GM20431 (cell line): ENCODE measurements at regions not wholly inside any gene's neighbourhood (a gene's known extent, or its start where the extent isn't known, plus 50 kb on each side); places are given as distances from the start of the nearest gene placed in this dataset.

Experiments
- in situ Hi-C: fragments of 300-500 bp; cut with MseI, MboI; formaldehyde crosslinking; loops from one replicate; pipeline ENCODE4 v1.15.0; 2020; ENCODE audit warnings: low sequenced_read_pairs; ENCODE audit not compliant: unreplicated experiment

- in situ Hi-C loops = no loop called here
Measured at GRCh38 chr11:29783506-29783905, 233.3 kb downstream of the KCNA4 start.

- in situ Hi-C loops = no loop called here
Measured at GRCh38 chr11:29782447-29782846, 234.4 kb downstream of the KCNA4 start.

GRCh38 chr11:29781268-29781667 is 235.6 kb downstream of the KCNA4 start:
- in situ Hi-C loops = no loop called here

GRCh38 chr11:29780756-29781155 is 236.1 kb downstream of the KCNA4 start:
- in situ Hi-C loops = no loop called here

DNA sequence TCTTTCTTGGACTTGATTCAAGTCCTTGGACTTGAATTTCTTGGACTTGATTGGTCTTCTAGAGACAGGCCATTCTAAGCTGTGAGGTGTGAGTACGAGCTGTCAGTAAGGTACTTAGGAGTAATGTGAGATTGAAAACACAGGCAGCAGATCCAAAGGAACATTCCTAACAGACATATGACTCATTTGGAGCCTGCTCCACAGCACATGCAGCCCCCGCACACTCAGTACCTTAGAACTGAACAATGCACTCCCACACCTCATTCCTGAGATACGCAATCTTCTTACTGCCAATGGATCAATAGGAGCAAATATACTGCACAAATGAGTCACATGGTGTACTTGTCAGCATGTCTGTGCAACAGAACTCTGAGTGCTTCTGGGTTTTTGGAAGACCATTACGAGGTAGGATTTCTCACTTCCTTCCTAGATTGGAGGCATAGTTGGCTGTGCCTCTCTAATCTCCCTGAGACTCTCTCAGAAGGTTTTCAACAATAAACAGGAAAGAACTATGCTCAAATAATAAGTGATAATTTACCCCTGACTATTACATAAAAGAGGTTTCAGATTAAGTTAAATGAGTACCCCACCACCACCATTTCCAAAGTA is 243.1 kb downstream of the KCNA4 start:
- in situ Hi-C loops = no loop called here

DNA sequence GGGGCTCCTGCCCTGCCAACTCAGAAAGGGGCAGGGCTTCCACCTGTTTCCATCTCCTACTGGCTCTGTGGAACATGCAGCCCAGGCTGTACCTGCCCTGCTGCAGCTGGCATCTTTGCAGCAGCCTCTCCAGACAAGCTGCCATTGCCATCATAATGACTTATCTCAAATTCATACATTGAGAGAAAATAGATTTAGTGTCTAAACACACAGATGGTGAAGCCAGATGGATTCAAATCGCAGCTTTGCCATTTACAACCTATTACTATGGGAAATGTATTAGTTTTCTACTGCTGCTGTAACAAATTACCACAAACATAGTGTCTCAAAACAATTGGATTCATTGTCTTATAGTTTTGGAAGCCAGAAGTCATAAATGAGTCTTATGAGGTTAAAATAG is 260.0 kb downstream of the KCNA4 start:
- in situ Hi-C loops = no loop called here

- in situ Hi-C loops = no loop called here
Measured at GRCh38 chr11:29755474-29755873, 261.4 kb downstream of the KCNA4 start.

- in situ Hi-C loops = no loop called here
Measured at GRCh38 chr11:29751618-29752017, 265.2 kb downstream of the KCNA4 start.

DNA sequence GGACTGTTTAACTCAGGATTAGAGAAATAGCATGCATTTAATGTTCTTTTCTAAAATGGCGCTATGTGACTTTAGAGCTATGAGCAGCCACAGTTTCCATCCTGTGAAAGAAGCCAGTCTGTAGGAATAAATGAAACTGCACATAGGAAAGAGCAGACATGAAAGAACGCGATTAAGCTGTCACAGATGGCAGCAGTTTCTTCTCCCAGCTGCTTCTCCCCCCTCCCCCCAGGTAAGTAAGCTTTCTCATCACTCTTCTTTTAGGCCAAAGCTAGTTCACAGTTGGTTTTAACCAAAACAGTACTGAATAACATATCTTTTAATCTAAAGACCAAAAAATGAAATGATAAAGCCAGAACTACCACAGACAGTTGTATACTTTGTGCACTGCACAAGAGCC is 266.4 kb downstream of the KCNA4 start:
- in situ Hi-C loops = no loop called here

- in situ Hi-C loops = no loop called here
Measured at GRCh38 chr11:29734287-29734686, 282.5 kb downstream of the KCNA4 start.

DNA sequence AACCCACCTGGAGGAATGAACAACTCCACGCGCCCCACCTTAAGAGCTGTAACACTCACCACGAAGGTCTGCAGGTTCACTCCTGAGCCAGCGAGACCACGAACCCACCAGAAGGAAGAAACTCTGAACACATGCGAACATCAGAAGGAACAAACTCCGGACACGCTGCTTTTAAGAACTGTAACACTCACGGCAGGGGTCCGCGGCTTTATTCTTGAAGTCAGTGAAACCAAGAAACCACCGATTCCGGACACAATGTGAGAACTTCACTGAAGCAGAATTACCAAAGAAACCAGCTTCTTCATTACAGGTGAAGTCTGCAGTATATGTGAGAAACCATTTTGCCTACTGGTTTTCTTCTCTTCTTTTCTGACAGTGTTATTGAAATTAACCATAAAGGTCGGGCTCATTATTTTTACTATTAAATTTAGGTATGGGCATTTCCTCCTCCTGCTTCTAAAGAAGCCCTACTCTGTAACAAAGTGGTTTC is 303.0 kb downstream of the KCNA4 start:
- in situ Hi-C loops = no loop called here

DNA sequence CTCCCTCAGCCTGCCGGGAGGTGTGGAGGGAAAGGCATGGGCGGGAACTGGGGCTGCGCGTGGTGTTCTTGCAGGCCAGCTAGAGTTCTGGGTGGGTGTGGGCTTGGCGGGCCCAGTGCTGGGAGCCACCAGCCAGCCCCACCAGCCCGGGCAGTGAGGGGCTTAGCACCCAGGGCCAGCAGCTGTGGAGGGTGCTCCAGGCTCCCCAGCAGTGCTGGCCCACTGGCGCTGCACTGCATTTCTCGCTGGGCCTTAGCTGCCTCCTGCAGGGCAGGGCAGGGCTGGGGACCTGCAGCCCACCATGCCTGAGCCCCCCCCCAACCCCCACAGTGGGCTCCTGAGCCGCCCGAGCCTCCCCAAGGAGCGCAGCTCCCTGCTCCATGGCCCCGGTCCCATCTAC is 304.2 kb downstream of the KCNA4 start:
- in situ Hi-C loops = no loop called here

DNA sequence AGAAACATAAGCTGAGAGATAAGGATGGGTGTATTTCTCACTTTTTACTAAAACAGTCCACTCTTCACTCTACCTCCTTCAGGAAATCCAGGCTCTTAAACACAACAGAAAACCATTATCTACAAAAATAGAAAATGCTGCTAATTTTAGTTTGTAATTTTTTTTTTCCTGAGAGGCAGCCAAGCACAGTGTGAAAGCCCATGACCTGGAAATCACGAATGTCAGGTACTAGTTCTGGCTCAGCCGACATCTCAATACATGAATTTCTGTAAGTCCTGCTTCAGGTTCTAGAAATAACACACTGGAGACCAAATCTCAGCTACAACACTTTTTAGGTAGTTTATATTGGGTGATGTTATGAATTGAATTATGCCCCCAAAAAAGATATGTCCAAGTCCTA is 308.9 kb downstream of the KCNA4 start:
- in situ Hi-C loops = no loop called here

DNA sequence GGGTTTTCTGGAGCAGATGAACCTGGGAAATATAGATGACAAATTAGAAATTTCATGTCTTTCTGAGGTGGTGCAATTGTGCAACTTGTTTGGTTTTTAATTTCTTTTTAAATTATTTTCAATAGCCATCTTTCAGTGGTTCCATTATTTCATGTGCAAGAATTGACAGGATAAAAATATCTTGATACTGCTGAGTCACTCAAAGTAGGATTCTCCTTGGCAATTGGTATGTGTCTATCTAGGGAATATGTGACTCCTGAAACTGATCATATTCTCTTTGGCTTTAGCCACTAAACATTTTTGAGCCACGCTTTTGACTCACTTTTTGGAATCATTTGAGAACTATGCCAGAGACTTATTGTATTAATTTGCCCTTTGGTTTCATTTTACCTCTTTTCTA is 331.5 kb downstream of the KCNA4 start:
- in situ Hi-C loops = no loop called here

- in situ Hi-C loops = no loop called here
Measured at GRCh38 chr11:29682856-29683255, 334.0 kb downstream of the KCNA4 start.

DNA sequence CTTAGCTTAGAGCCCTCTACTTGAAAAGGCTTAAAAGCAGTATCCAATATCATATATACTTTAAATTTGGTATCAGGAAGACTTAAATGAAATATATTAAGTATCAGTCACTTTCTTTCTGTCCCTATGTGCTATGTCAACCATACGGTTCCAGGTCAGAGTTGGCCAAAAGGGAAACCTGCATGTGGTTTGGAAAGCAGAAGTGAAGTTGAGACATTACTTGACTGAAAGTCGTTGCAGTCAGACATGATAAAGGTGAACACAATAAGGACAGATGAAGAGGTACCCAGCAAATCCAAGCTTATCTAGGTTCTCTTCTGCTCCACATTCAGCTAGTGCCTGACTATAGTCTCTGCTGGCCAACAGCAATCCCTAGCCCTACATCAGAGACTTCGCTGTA is 336.8 kb downstream of the KCNA4 start:
- in situ Hi-C loops = no loop called here

- in situ Hi-C loops = no loop called here
Measured at GRCh38 chr11:29676993-29677392, 339.8 kb downstream of the KCNA4 start.

DNA sequence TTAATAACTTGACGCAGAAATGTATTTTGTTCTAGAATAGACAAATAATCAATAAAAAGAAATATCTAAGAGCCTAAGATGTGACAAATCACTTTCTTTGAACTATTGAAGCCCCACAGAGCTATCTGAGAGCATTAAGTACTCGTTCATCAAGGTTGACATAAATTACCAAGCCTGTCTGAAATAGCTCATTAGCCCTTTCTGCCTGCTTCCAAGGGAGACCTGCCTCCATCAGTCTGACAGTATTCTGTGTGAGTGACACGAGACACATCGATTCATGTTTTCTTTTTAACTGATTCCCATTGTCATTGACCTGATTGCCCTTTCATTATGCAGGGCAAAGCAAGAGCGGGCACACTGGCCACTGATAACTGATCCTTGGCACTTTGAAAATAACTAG is 347.5 kb downstream of the KCNA4 start:
- in situ Hi-C loops = no loop called here

- in situ Hi-C loops = no loop called here
Measured at GRCh38 chr11:29657709-29658108, 359.1 kb downstream of the KCNA4 start.

- in situ Hi-C loops = no loop called here
Measured at GRCh38 chr11:29656597-29656996, 360.2 kb downstream of the KCNA4 start.

DNA sequence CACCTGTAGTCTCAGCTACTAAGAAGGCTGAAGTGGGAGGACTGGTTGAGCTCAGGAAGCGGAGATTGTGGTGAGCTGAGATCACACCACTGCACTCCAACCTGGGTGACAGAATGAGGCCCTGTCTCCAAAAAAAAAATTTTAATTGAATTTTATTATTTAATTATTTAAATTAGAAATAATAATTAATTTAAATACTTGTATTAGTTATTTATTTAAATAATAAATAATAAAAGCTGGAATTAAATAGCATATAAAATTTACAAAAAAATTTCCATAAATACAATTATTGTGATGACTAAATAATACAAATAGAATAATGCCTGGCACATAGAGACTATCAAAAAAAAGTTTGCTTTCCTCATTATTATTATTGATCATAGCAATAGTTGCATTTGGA is 371.5 kb downstream of the KCNA4 start:
- in situ Hi-C loops = no loop called here

- in situ Hi-C loops = no loop called here
Measured at GRCh38 chr11:29641201-29641600, 375.6 kb downstream of the KCNA4 start.

GRCh38 chr11:29634744-29635143 is 382.1 kb downstream of the KCNA4 start:
- in situ Hi-C loops = no loop called here
